ENCODE measurements at regions not wholly inside any gene's neighbourhood (a gene's known extent, or its start where the extent isn't known, plus 50 kb on each side); places are given as distances from the start of the nearest gene placed in this dataset.

DNA sequence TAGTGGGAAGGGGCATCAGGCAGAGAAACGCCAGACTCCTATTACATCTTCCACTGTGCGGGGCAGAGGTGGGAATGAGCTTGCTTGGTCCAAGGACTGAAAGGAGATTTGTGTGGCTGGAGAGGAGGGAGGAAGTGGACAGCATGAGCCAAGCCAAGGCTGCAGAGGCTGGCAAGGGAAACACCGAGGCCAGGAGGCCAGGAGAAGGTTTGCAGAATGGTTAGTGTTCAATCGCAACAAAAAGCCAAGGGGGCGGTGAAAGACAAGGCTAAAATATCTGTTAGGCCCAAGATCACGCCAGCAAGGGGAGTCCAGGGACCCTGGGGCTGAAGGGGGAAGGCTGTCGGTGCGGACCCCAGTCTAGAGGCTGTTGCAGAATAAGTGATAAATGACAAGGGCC, 75.8 kb downstream of the CPN2 start:
- Histone ChIP-seq H3K27me3 (no peaks in the 10 kb centered on the region), H3K4me1 (no peaks in the 10 kb centered on the region), H3K9me3 (no peaks in the 10 kb centered on the region), H3K27ac (no peak overlapping the region), H3K9ac (ENCODE audit: low read depth in 2 of 2, low read length in 2 of 2) (no peak overlapping the region), H3K4me3 (no peak overlapping the region), H3K36me3 (no peaks in the 10 kb centered on the region)
- TF ChIP-seq, protein P1, sequence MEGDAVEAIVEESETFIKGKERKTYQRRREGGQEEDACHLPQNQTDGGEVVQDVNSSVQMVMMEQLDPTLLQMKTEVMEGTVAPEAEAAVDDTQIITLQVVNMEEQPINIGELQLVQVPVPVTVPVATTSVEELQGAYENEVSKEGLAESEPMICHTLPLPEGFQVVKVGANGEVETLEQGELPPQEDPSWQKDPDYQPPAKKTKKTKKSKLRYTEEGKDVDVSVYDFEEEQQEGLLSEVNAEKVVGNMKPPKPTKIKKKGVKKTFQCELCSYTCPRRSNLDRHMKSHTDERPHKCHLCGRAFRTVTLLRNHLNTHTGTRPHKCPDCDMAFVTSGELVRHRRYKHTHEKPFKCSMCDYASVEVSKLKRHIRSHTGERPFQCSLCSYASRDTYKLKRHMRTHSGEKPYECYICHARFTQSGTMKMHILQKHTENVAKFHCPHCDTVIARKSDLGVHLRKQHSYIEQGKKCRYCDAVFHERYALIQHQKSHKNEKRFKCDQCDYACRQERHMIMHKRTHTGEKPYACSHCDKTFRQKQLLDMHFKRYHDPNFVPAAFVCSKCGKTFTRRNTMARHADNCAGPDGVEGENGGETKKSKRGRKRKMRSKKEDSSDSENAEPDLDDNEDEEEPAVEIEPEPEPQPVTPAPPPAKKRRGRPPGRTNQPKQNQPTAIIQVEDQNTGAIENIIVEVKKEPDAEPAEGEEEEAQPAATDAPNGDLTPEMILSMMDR (IDR thresholded peaks at IDR 0.05), result no peak
- no peak for DNase-seq
- intact Hi-C loops (cut with DNase I), result no loop called here

DNA sequence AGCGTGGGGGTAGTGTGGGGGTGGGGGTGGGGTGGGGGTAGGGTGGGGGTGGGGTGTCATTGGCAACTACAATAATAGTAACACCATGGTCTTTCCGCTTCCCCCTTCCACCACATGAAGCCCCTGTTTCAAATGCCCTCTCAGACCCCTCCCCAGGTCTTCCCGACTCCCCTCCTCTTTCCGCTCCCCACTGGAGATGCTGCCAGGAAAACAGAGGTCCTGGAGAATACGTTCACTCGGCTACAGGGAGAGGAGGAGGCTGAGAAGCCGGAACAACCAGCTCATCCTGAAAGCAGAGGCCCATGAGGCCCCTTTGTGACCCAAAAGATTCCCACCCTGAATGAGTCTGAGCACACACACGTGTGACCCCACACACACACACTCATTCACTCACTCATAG, 75.4 kb downstream of the CPN2 start:
- no peak overlapping the region for H3K4me3 ChIP-seq
- no peaks in the 10 kb centered on the region for H3K9me3 ChIP-seq
- H3K4me1 ChIP-seq, result no peaks in the 10 kb centered on the region
- no peak for DNase-seq
- H3K27ac ChIP-seq, result no peak overlapping the region
- H3K9ac ChIP-seq (ENCODE audit: low read depth in 2 of 2, low read length in 2 of 2), result no peak overlapping the region
- TF ChIP-seq, protein P1 (IDR thresholded peaks at IDR 0.05), result no peak
- H3K36me3 ChIP-seq, result no peaks in the 10 kb centered on the region
- H3K27me3 ChIP-seq, result no peaks in the 10 kb centered on the region
- intact Hi-C loops (cut with DNase I), result no loop called here

DNA sequence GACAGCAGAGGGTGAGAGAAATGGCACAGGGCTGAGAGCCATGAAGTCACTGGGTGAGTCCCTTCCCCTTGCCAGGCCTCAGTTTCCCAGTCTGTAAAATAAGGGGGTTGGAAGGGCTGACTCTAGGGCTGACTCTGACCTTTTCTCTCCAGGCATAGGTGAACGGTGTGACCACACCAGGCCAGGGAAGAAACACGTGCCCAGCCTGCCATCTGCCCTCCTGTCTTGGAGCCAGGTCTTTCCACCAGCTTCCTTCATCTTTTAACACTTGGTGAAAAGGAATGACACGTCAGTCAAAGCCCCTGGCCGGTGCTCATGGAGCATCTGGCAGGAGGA, 74.4 kb downstream of the CPN2 start:
- H3K9me3 ChIP-seq, result no peaks in the 10 kb centered on the region
- TF ChIP-seq, protein P1 (IDR thresholded peaks at IDR 0.05), result no peak
- no peaks in the 10 kb centered on the region for H3K4me1 ChIP-seq
- no peak for DNase-seq
- H3K27me3 ChIP-seq, result no peaks in the 10 kb centered on the region
- H3K9ac ChIP-seq (ENCODE audit: low read depth in 2 of 2, low read length in 2 of 2), result no peak overlapping the region
- no peak overlapping the region for H3K4me3 ChIP-seq
- no peak overlapping the region for H3K27ac ChIP-seq
- intact Hi-C loops (cut with DNase I), result no loop called here
- no peaks in the 10 kb centered on the region for H3K36me3 ChIP-seq

DNA sequence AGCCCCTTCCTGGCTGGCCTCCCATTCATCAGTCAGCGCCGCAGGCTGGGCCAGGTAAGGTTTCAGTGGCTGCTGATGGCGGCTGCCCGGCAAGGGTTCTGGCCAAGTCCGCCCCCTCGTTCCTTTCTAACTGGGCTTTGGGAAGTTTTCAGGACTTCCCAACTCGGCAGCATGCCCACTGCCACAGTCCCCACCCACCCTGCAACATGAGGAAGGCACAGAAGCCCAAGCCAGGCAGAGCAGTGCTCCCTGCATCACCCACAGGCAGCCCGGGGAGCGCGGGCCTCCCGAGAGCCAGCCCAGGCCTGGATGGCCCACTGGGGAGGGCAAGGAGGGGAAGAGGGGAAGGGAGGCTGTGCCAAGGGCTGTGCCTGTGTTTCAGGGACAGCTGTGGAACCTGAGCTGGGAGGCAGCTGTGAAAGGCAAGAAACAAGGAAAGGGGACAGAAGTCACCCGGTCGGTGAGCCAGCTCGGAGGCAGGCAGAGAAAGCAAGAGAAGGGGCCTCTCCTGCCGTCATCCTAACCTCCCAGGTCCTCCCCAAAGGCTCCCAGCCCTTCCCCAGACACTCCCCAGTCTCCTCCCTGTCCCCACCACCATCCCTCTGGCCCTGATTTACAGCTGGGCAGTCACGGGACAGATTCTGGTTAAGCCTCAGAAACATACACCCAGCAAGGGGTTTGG, 73.9 kb downstream of the CPN2 start:
- TF ChIP-seq, protein P1 (IDR thresholded peaks at IDR 0.05), result no peak
- DNase-seq, result peak; percentile 44
- no peaks in the 10 kb centered on the region for H3K9me3 ChIP-seq
- no peaks in the 10 kb centered on the region for H3K4me1 ChIP-seq
- no peaks in the 10 kb centered on the region for H3K36me3 ChIP-seq
- H3K4me3 ChIP-seq, result no peak overlapping the region
- intact Hi-C loops (cut with DNase I), result no loop called here
- H3K27me3 ChIP-seq, result no peaks in the 10 kb centered on the region
- peak overlapping the region in 1 of 2 donors; percentile 38 for H3K9ac ChIP-seq (ENCODE audit: low read depth in 2 of 2, low read length in 2 of 2)
- H3K27ac ChIP-seq, result peak overlapping the region; percentile 56

DNA sequence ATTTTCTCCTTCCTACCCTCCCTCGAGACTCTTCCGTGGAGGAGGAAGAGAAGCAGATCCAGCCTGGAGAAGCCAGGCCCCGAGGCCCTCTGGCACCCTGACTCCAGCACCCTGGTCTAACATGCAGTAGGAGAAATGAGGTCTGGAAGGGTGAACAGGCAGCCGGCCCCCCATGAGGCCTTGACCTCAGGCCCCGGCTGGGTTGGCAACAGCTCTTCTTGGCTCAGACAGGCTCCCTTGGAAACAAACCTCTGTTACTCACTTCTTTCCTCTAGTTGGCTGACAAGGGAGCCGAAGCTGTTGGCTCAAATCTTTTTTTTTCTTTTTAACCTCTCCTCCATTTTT, 73.4 kb downstream of the CPN2 start:
- no peak overlapping the region for H3K4me3 ChIP-seq
- no peaks in the 10 kb centered on the region for H3K9me3 ChIP-seq
- TF ChIP-seq, protein P1 (IDR thresholded peaks at IDR 0.05), result no peak
- DNase-seq, result no peak
- no peaks in the 10 kb centered on the region for H3K36me3 ChIP-seq
- no peaks in the 10 kb centered on the region for H3K4me1 ChIP-seq
- peak overlapping the region; percentile 56 for H3K27ac ChIP-seq
- intact Hi-C loops (cut with DNase I), result no loop called here
- no peaks in the 10 kb centered on the region for H3K27me3 ChIP-seq
- peak overlapping the region in 1 of 2 donors; percentile 38 for H3K9ac ChIP-seq (ENCODE audit: low read depth in 2 of 2, low read length in 2 of 2)
